Caco-2 (cell line): ENCODE measurements at regions not wholly inside any gene's neighbourhood (a gene's known extent, or its start where the extent isn't known, plus 50 kb on each side); places are given as distances from the start of the nearest gene placed in this dataset.

Experiments used
- BruUV-seq: library from RNA; stranded (reverse); fragments of 400-500 nt; replicated peaks from 2 replicates; lab custom pipeline; 2021; lab: Mats Ljungman, UMichigan
- CTCF ChIA-PET: fragments of 300-600 bp; sonication (Branson Sonifier 250); formaldehyde crosslinking; loops from one replicate; lab custom pipeline; 2022; ENCODE audit warnings: antibody characterized with exemption; lab: Charles Lee
- POLR2A ChIA-PET: fragments of 300-600 bp; sonication (Branson Sonifier 250); formaldehyde crosslinking; loops from one replicate; lab custom pipeline; 2022; ENCODE audit warnings: antibody characterized with exemption; lab: Charles Lee
- DNase-seq, 2 experiments: peaks; one replicate each; pipeline versions ENCODE4 v3.0.0 to v3.0.0-alpha.2; 2020 to 2022
- H3K27me3 ChIP-seq: replicated peaks from 2 replicates; pipeline ENCODE4 v1.6.0; 2011; ENCODE audit warnings: low read length; ENCODE audit not compliant: control insufficient read depth, insufficient read depth
- H3K36me3 ChIP-seq: 2 replicates; pipeline ENCODE4 v1.5.1; 2011; ENCODE audit warnings: low read length; ENCODE audit not compliant: control insufficient read depth, insufficient read depth
- H3K4me1 ChIP-seq: fragments of 250-450 bp; sonication (Bioruptor Pico); 2 replicates; pipeline ENCODE4 v1.5.1; 2020; ENCODE audit warnings: mild to moderate bottlenecking
- H3K4me3 ChIP-seq: 2 replicates; pipeline ENCODE4 v1.5.1; 2011; ENCODE audit warnings: low read depth, mild to moderate bottlenecking, control low read depth, low read length
- H3K9me3 ChIP-seq: fragments of 250-450 bp; sonication (Bioruptor Pico); 2 replicates; pipeline ENCODE4 v1.5.1; 2020; ENCODE audit warnings: mild to moderate bottlenecking, moderate library complexity
- H3K27ac Mint-ChIP-seq: one replicate; pipeline ENCODE4 v1.8.0; 2022; ENCODE audit warnings: mixed read lengths; ENCODE audit not compliant: unreplicated experiment
- H3K27me3 Mint-ChIP-seq: one replicate; pipeline ENCODE4 v1.8.0; 2022; ENCODE audit warnings: mixed read lengths; ENCODE audit not compliant: insufficient read depth, unreplicated experiment
- H3K36me3 Mint-ChIP-seq: one replicate; pipeline ENCODE4 v1.8.0; 2022; ENCODE audit warnings: mild to moderate bottlenecking, mixed read lengths; ENCODE audit not compliant: insufficient read depth, unreplicated experiment
- H3K4me1 Mint-ChIP-seq: one replicate; pipeline ENCODE4 v1.8.0; 2022; ENCODE audit warnings: low read depth, mixed read lengths; ENCODE audit not compliant: unreplicated experiment
- H3K4me3 Mint-ChIP-seq: one replicate; pipeline ENCODE4 v1.8.0; 2022; ENCODE audit warnings: mild to moderate bottlenecking, moderate library complexity, mixed read lengths; ENCODE audit not compliant: unreplicated experiment
- H3K9me3 Mint-ChIP-seq: one replicate; pipeline ENCODE4 v1.8.0; 2022; ENCODE audit warnings: mixed read lengths; ENCODE audit not compliant: unreplicated experiment
- CTCF ChIP-seq, 2 experiments: fragments of 200-600 bp in 1 of 2; IDR thresholded peaks; 1 replicate in 1 of 2; 2 replicates in 1 of 2; pipeline versions ENCODE4 v1.5.1 to v1.8.0; 2011 to 2022; ENCODE audit warnings: antibody characterized with exemption in 1 of 2, control low read depth in 1 of 2, inconsistent platforms in 1 of 2, low read depth in 1 of 2, low read length in 1 of 2, mild to moderate bottlenecking in 1 of 2, moderate library complexity in 1 of 2; ENCODE audit not compliant: insufficient read depth in 1 of 2, severe bottlenecking in 1 of 2, unreplicated experiment in 1 of 2
- intact Hi-C: fragments of 100-400 bp; cut with micrococcal nuclease; formaldehyde crosslinking; loops from one replicate; pipeline ENCODE4 v1.10.0; 2022; ENCODE audit not compliant: unreplicated experiment

DNA sequence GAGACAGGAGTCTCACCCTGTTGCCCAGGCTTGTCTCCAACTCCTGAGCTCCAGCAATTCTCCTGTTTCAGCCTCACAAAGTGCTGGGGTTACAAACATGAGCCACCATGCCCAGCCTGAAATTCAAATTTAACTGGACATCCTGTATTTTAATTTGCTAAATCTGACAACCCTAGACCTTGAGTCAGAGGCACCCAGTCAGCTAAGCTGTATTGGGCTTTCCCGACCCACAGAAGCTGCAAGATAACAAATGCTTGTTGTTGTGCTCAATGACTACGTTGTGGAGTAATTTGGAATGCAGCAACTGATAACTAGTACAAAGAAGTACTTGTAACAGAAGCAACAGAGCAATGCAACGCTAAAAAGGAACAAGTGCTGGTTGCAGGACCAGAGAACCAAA is 533.1 kb downstream of the NTRK2 start:
- no peak overlapping the region for H3K4me3 Mint-ChIP-seq
- Histone ChIP-seq H3K4me3 (no peak overlapping the region), H3K9me3 (no peaks in the 10 kb centered on the region), H3K36me3 (no peaks in the 10 kb centered on the region), H3K27me3 (no peaks in the 10 kb centered on the region), H3K4me1 (no peaks in the 10 kb centered on the region)
- BruUV-seq = no TSS peak
- H3K9me3 Mint-ChIP-seq = no peaks in the 10 kb centered on the region
- no peak for DNase-seq
- no peak for TF ChIP-seq CTCF (IDR thresholded peaks at IDR 0.05; ENCODE audit: insufficient read depth in 1 of 2, low read depth in 1 of 2, low read length in 1 of 2, severe bottlenecking in 1 of 2, unreplicated experiment in 1 of 2)
- no peaks in the 10 kb centered on the region for H3K36me3 Mint-ChIP-seq
- no peak overlapping the region for H3K27ac Mint-ChIP-seq
- H3K4me1 Mint-ChIP-seq = no peaks in the 10 kb centered on the region
- intact Hi-C loops = no loop called here
- CTCF ChIA-PET = no interaction called here
- no peaks in the 10 kb centered on the region for H3K27me3 Mint-ChIP-seq
- POLR2A ChIA-PET = no interaction called here

DNA sequence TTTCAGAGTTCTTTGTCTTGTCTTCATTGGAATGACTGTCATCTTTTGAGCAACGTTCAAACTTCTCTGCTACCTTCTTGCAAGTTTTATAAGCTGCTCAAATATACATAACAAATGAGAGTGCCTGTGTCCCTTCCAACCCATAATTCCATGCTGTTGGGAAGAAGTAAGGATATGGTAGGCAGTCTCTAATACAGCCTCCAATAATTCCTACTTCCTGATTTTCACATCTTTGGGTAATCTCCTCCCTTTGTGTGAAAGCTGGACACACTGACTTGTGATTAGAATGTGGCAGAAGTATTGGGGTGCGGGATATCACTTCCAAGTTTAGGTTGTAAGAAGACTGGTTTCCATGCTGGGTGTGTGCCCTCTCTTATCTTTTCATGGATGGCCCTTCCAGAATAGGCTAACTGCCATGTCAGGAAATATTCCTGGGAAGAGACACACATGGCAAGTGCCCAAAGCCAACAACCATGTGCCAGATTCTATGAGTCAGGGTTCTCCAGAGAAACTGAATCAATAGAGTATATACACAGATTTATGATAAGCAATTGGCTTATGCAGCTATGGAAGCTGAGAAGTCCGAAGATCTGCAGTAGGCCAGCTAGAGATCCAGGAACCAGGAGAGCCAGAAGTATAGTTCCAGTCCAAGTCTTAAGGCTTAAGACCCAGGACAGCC is 531.3 kb downstream of the NTRK2 start:
- Histone ChIP-seq H3K4me3 (no peak overlapping the region), H3K9me3 (no peaks in the 10 kb centered on the region), H3K36me3 (no peaks in the 10 kb centered on the region), H3K4me1 (no peaks in the 10 kb centered on the region), H3K27me3 (no peaks in the 10 kb centered on the region)
- Mint-ChIP-seq H3K4me1 (no peaks in the 10 kb centered on the region), H3K9me3 (no peaks in the 10 kb centered on the region), H3K27ac (no peak overlapping the region), H3K36me3 (no peaks in the 10 kb centered on the region), H3K27me3 (no peaks in the 10 kb centered on the region), H3K4me3 (no peak overlapping the region)
- no peak for TF ChIP-seq CTCF (IDR thresholded peaks at IDR 0.05; ENCODE audit: insufficient read depth in 1 of 2, low read depth in 1 of 2, low read length in 1 of 2, severe bottlenecking in 1 of 2, unreplicated experiment in 1 of 2)
- ChIA-PET CTCF (no interaction called here), POLR2A (no interaction called here)
- BruUV-seq = no TSS peak
- DNase-seq = no peak
- intact Hi-C loops = no loop called here

DNA sequence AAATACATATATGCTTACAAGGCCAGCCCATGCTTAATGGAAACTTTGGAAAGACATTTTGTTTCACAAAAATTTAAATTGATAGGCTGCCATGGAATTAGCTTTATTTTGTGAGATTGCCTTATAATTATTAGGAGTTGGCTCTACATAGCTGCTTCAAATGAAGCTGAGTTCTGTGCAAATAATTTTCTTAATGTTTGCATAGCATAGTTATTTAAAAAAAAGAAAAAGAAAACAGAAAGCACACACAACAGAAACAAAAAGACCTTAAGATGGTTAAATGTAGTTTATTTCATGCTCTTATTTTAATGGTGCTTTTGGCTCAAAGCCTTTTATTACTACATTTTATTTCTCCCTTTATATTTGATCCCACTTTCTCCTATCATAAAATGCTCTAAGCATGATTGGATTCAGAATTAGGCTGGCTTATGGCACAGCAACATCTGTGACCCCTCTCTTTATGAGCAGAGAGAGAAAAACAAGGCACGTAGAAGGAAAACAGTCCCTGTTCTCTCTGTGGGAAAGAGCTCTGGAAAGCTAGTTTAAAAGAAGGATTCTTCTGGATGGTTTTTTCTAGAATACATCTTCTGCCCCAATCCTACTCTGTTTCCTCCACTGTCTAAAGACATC is 530.5 kb downstream of the NTRK2 start:
- H3K9me3 Mint-ChIP-seq = no peaks in the 10 kb centered on the region
- BruUV-seq = no TSS peak

More for the DNA sequence above, 530.5 kb downstream of the NTRK2 start:
- H3K4me1 ChIP-seq = no peaks in the 10 kb centered on the region
- no peaks in the 10 kb centered on the region for H3K4me1 Mint-ChIP-seq
- no peaks in the 10 kb centered on the region for H3K36me3 Mint-ChIP-seq
- POLR2A ChIA-PET = no interaction called here
- no peaks in the 10 kb centered on the region for H3K36me3 ChIP-seq
- no peak for DNase-seq
- no peak overlapping the region for H3K4me3 ChIP-seq
- H3K4me3 Mint-ChIP-seq = no peak overlapping the region
- H3K9me3 ChIP-seq = no peaks in the 10 kb centered on the region
- H3K27ac Mint-ChIP-seq = no peak overlapping the region
- TF ChIP-seq CTCF (IDR thresholded peaks at IDR 0.05; ENCODE audit: insufficient read depth in 1 of 2, low read depth in 1 of 2, low read length in 1 of 2, severe bottlenecking in 1 of 2, unreplicated experiment in 1 of 2) = no peak
- intact Hi-C loops = no loop called here
- H3K27me3 Mint-ChIP-seq = no peaks in the 10 kb centered on the region
- no peaks in the 10 kb centered on the region for H3K27me3 ChIP-seq
- CTCF ChIA-PET = no interaction called here
